ENCODE measurements at regions not wholly inside any gene's neighbourhood (a gene's known extent, or its start where the extent isn't known, plus 50 kb on each side); places are given as distances from the start of the nearest gene placed in this dataset.

- H3K27ac ChIP-seq = no peak overlapping the region
- ATAC-seq = no peak
- no peaks in the 10 kb centered on the region for H3K36me3 ChIP-seq
- peaks cover 0 to 12% (median 0%) of the 10 kb centered on the region in 3 donors for H3K4me1 ChIP-seq
- TF ChIP-seq, protein P1, sequence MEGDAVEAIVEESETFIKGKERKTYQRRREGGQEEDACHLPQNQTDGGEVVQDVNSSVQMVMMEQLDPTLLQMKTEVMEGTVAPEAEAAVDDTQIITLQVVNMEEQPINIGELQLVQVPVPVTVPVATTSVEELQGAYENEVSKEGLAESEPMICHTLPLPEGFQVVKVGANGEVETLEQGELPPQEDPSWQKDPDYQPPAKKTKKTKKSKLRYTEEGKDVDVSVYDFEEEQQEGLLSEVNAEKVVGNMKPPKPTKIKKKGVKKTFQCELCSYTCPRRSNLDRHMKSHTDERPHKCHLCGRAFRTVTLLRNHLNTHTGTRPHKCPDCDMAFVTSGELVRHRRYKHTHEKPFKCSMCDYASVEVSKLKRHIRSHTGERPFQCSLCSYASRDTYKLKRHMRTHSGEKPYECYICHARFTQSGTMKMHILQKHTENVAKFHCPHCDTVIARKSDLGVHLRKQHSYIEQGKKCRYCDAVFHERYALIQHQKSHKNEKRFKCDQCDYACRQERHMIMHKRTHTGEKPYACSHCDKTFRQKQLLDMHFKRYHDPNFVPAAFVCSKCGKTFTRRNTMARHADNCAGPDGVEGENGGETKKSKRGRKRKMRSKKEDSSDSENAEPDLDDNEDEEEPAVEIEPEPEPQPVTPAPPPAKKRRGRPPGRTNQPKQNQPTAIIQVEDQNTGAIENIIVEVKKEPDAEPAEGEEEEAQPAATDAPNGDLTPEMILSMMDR (IDR thresholded peaks at IDR 0.05) = no peak
- TF ChIP-seq EP300 (IDR thresholded peaks at IDR 0.05) (no peak), POLR2AphosphoS5 (IDR thresholded peaks at IDR 0.05) (no peak), POLR2A (IDR thresholded peaks at IDR 0.05) (no peak)
- no peaks in the 10 kb centered on the region for H3K9me3 ChIP-seq
- H3K27me3 ChIP-seq = no peaks in the 10 kb centered on the region
- H3K4me3 ChIP-seq = no peak overlapping the region
- WGBS, 2 donors (ENCODE audit: low coverage in 1 of 2) = 74 to 95% methylated on average over 4 of the region's 4 CpGs
Observed at GRCh38 chr9:88643931-88644330, 109.0 kb downstream of the NXNL2 start.

- peak overlapping the region in 3 of 4 donors; percentile 40 to 72 (median 61) for H3K27ac ChIP-seq
- no peaks in the 10 kb centered on the region for H3K36me3 ChIP-seq
- no peaks in the 10 kb centered on the region for H3K9me3 ChIP-seq
- 59 to 67% methylated on average over 4 to 7 of the region's 7 CpGs for WGBS, 2 donors (ENCODE audit: low coverage in 1 of 2)
- TF ChIP-seq POLR2AphosphoS5 (IDR thresholded peaks at IDR 0.05) = no peak
- TF ChIP-seq, protein P1 (IDR thresholded peaks at IDR 0.05) = no peak
- no peak for TF ChIP-seq EP300 (IDR thresholded peaks at IDR 0.05)
- TF ChIP-seq POLR2A (IDR thresholded peaks at IDR 0.05) = no peak
- H3K4me1 ChIP-seq = peaks cover 0 to 12% (median 0%) of the 10 kb centered on the region in 3 donors
- no peak overlapping the region for H3K4me3 ChIP-seq
- no peaks in the 10 kb centered on the region for H3K27me3 ChIP-seq
- ATAC-seq = no peak
Observed at GRCh38 chr9:88645172-88645878, 110.3 kb downstream of the NXNL2 start.

DNA sequence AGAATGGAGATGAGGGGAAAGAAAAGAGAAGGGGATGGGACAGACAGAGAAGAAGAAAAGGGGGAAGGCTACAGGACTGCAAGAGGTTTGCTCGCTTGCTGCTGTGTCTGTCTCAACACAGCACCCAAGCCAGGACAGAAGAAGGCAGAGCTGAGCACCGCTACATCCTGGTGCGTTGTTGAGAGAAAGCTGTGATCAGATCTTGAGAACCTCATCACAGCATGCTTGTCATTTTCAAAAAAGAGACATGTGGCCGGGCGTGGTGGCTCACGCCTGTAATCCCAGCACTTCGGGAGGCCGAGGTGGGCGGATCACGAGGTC is 110.9 kb downstream of the NXNL2 start:
- Histone ChIP-seq H3K4me1 (peaks cover 0 to 12% (median 0%) of the 10 kb centered on the region in 3 donors), H3K27ac (peak overlapping the region in 3 of 4 donors; percentile 40 to 72 (median 61)), H3K27me3 (no peaks in the 10 kb centered on the region), H3K36me3 (no peaks in the 10 kb centered on the region), H3K4me3 (no peak overlapping the region), H3K9me3 (no peaks in the 10 kb centered on the region)
- WGBS, 2 donors (ENCODE audit: low coverage in 1 of 2) = 50 to 62% methylated on average over 3 to 5 of the region's 10 CpGs
- ATAC-seq = peak; percentile 25
- TF ChIP-seq EP300 (IDR thresholded peaks at IDR 0.05) = no peak
- TF ChIP-seq, protein P1 (IDR thresholded peaks at IDR 0.05) = no peak
- TF ChIP-seq POLR2AphosphoS5 (IDR thresholded peaks at IDR 0.05) = no peak
- no peak for TF ChIP-seq POLR2A (IDR thresholded peaks at IDR 0.05)

GRCh38 chr9:88646539-88647300 is 111.7 kb downstream of the NXNL2 start:
- Histone ChIP-seq H3K4me1 (peaks cover 0 to 17% (median 1%) of the 10 kb centered on the region in 3 donors), H3K4me3 (no peak overlapping the region), H3K9me3 (no peaks in the 10 kb centered on the region), H3K27me3 (no peaks in the 10 kb centered on the region), H3K36me3 (no peaks in the 10 kb centered on the region), H3K27ac (peak overlapping the region in 1 of 4 donors; percentile 72)
- WGBS, 2 donors (ENCODE audit: low coverage in 1 of 2) = 80 to 86% methylated on average over 4 to 8 of the region's 8 CpGs
- no peak for ATAC-seq
- no peak for TF ChIP-seq EP300 (IDR thresholded peaks at IDR 0.05)
- TF ChIP-seq, protein P1 (IDR thresholded peaks at IDR 0.05) = no peak
- no peak for TF ChIP-seq POLR2A (IDR thresholded peaks at IDR 0.05)
- no peak for TF ChIP-seq POLR2AphosphoS5 (IDR thresholded peaks at IDR 0.05)

All from gastroesophageal sphincter (tissue), 4 donors.